ENCODE measurements at regions not wholly inside any gene's neighbourhood (a gene's known extent, or its start where the extent isn't known, plus 50 kb on each side); places are given as distances from the start of the nearest gene placed in this dataset.
A peak's percentile ranks its signal among the peaks of the same experiment; 100 is the strongest.

DNA sequence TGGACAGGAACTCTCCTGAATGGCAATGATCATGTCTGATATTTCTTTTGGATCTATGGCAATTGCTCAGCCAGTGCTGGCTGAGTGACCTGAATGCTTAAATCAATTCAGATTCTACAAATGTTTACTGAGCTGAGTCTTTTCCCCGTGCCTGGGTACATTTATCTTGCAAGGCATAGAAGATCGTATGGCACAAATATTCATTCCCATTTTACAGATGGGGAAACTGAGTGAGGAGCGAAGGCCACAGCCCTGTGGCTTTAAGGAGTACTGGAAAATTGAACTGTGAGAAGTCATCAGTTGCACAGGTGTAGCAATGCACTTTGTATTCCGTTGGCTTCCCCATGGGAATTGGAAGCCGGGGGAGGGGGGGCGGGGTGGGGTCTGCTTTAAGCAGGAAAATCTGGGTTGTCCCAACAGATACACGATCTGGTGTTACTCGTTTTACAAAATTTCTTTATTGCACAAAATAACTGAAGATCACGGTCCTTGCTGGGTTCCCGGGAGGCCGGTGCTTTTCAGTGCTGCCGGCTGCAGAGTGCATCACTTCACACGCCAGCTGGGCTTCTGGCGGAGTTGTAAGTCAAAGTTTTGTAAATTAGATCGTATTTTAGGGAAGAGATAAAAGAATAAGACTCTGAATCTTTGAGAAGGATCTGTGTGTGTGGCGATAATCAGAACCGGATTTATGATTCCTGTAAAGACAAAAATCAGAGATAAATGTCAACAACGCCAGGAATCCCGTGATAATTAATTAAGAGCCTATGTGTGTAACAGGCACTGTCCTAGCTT lies 75.0 kb upstream of the MAP1LC3B2 start:
- DNase-seq (ENCODE audit: low read depth, low spot score): no peak
- H3K4me3 ChIP-seq (ENCODE audit: low read depth, low read length): no peak overlapping the region
- TF ChIP-seq, protein P1, sequence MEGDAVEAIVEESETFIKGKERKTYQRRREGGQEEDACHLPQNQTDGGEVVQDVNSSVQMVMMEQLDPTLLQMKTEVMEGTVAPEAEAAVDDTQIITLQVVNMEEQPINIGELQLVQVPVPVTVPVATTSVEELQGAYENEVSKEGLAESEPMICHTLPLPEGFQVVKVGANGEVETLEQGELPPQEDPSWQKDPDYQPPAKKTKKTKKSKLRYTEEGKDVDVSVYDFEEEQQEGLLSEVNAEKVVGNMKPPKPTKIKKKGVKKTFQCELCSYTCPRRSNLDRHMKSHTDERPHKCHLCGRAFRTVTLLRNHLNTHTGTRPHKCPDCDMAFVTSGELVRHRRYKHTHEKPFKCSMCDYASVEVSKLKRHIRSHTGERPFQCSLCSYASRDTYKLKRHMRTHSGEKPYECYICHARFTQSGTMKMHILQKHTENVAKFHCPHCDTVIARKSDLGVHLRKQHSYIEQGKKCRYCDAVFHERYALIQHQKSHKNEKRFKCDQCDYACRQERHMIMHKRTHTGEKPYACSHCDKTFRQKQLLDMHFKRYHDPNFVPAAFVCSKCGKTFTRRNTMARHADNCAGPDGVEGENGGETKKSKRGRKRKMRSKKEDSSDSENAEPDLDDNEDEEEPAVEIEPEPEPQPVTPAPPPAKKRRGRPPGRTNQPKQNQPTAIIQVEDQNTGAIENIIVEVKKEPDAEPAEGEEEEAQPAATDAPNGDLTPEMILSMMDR (IDR thresholded peaks at IDR 0.05; ENCODE audit: low read depth, low read length): no peak
- in situ Hi-C loops (cut with HindIII; ENCODE audit: low sequenced_read_pairs): no loop called here

DNA sequence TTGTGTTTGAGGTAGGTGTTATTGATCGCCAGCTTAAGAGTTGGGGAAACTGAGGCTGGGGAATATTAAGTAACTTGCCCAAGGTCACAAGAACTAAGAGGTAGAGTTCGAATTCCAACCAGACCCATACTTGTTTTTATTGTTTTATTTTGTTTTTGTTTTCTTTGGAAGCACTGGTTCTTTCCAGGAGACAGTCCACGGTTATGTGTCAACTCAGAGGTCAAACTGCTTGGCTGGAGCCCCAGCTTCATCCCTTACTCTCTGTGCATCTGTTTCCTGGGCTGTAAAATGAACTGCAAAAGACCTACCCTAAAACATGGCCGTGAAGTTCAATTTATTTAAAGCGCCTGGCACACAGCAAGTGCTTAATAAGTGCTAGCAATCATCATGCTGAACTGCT lies 74.4 kb upstream of the MAP1LC3B2 start:
- in situ Hi-C loops (cut with HindIII; ENCODE audit: low sequenced_read_pairs): no loop called here
- DNase-seq (ENCODE audit: low read depth, low spot score): no peak
- TF ChIP-seq, protein P1 (IDR thresholded peaks at IDR 0.05; ENCODE audit: low read depth, low read length): no peak
- H3K4me3 ChIP-seq (ENCODE audit: low read depth, low read length): no peak overlapping the region

DNA sequence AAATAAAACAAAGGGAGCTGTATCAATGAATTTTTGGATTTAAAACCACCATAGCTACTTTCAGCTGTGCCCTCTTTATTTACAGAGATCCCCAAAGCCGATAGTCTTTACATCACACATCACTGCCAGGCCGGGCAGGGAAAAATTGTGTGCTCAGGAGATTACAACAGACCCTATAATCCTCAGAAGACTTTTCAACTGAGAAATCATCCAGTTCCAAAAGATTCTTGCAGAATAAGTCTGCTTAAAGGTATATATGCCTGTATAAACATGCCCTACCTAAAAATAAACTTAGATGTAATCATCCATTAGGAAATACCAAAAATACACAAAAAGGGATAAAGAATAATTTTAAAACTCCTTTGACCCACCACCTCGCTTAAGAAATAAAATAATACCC lies 70.1 kb upstream of the MAP1LC3B2 start:
- in situ Hi-C loops (cut with HindIII; ENCODE audit: low sequenced_read_pairs): no loop called here
- TF ChIP-seq, protein P1 (IDR thresholded peaks at IDR 0.05; ENCODE audit: low read depth, low read length): no peak
- no peak overlapping the region for H3K4me3 ChIP-seq (ENCODE audit: low read depth, low read length)
- no peak for DNase-seq (ENCODE audit: low read depth, low spot score)

DNA sequence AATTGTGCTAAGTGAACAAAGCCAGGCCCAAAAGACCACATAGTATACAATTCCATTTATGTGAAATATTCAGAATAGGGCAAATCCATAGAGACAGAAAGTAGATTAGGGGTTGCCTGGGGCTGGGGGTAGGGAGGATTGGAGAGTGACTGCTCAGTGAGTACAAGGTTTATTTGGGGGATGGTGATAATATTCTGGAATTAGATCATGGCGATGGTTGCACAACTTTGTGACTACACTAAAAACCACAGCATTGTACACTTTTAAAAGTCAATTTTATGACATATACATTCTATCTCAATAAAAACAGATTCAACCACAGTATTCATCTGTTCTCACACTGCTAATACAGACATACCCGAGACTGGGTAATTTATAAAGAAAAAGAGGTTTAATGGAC lies 68.7 kb upstream of the MAP1LC3B2 start:
- no peak for DNase-seq (ENCODE audit: low read depth, low spot score)
- no peak overlapping the region for H3K4me3 ChIP-seq (ENCODE audit: low read depth, low read length)
- in situ Hi-C loops (cut with HindIII; ENCODE audit: low sequenced_read_pairs): no loop called here
- TF ChIP-seq, protein P1 (IDR thresholded peaks at IDR 0.05; ENCODE audit: low read depth, low read length): no peak

DNA sequence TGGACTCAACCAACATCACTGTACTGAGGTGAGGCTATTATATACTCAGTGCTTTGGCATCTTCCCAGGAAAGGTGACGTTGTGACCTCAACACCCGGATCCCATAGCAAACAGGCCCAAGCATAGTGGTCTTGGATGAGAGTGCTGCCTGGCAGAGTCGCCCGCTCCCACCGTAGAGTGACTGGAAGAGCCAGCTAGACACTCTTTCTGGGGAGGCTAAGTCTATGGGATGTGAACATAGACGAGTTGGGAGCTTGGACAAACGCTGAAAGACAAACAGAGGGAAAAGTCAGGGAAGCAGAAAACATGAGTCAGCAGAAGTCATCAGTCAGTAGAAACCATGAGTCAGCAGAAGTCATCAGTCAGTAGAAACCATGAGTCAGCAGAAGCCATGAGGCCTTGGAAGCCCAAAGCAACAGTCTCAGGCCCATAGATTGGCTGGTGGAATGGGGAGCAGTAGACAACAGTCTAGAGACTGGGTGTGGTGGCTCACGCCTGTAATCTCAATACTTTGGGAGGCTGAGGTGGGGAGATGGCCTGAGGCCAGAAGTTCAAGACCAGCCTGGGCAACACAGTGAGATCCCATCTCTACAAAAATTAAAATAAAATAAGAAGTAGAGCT lies 66.4 kb upstream of the MAP1LC3B2 start:
- TF ChIP-seq, protein P1 (IDR thresholded peaks at IDR 0.05; ENCODE audit: low read depth, low read length): no peak
- peak; percentile 46 for DNase-seq (ENCODE audit: low read depth, low spot score)
- in situ Hi-C loops (cut with HindIII; ENCODE audit: low sequenced_read_pairs): no loop called here
- H3K4me3 ChIP-seq (ENCODE audit: low read depth, low read length): no peak overlapping the region

DNA sequence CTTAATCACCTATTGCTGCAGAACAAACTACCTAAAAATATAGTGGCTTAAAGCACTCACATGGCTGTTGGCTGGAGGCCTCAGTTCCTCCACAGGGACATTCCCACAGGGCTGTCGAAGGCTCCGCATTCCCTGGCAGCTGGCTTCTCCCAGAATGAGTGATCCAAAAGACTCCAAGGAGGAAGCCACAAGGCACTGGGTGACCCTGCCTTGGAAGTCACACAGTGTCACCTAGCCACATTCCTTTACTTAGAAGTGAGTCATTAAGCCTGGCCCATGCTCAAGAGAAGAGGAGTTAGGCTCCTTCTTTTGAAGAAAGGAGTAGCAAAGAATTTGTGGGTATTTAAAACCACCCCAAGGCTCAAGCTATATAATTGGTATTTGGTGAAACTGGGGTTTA lies 63.9 kb upstream of the MAP1LC3B2 start:
- H3K4me3 ChIP-seq (ENCODE audit: low read depth, low read length): no peak overlapping the region
- in situ Hi-C loops (cut with HindIII; ENCODE audit: low sequenced_read_pairs): no loop called here
- TF ChIP-seq, protein P1 (IDR thresholded peaks at IDR 0.05; ENCODE audit: low read depth, low read length): no peak
- peak; percentile 41 for DNase-seq (ENCODE audit: low read depth, low spot score)

Measured in astrocyte of the spinal cord (primary cell).